HepG2 (cell line): ENCODE measurements at regions not wholly inside any gene's neighbourhood (a gene's known extent, or its start where the extent isn't known, plus 50 kb on each side); places are given as distances from the start of the nearest gene placed in this dataset.

Source experiments
- CREM ChIP-seq, 2 experiments: sonication (generic) in 1 of 2; formaldehyde crosslinking in 1 of 2; IDR thresholded peaks; 2 replicates each; pipeline versions ENCODE4 v1.4.0 to v1.6.1; 2016 to 2020; ENCODE audit warnings: antibody characterized with exemption in 1 of 2, mild to moderate bottlenecking in 1 of 2, missing genetic modification reagents in 1 of 2
- DDIT3 ChIP-seq: sonication (generic); formaldehyde crosslinking; IDR thresholded peaks from 2 replicates; pipeline ENCODE4 v1.4.0; 2020; ENCODE audit warnings: mild to moderate bottlenecking, missing genetic modification reagents
- GATA4 ChIP-seq: sonication (generic); IDR thresholded peaks from 2 replicates; pipeline ENCODE4 v1.6.1; 2016; ENCODE audit warnings: antibody characterized with exemption, low read depth, borderline replicate concordance
- HMG20B ChIP-seq: conservative IDR thresholded peaks from 2 replicates; pipeline ENCODE4 v1.6.1; 2016; ENCODE audit warnings: missing genetic modification reagents, missing compliant biosample characterization
- KDM1A ChIP-seq: IDR thresholded peaks from 2 replicates; pipeline ENCODE4 v1.6.1; 2016; ENCODE audit warnings: missing compliant biosample characterization
- NFRKB ChIP-seq: fragments of 450-650 bp; IDR thresholded peaks from 2 replicates; pipeline ENCODE4 v1.6.1; 2017
- PHB2 ChIP-seq: fragments of 450-650 bp; IDR thresholded peaks from 2 replicates; pipeline ENCODE4 v1.6.1; 2018; ENCODE audit not compliant: partially characterized antibody
- PRDM15 ChIP-seq: sonication (generic); formaldehyde crosslinking; IDR thresholded peaks from 2 replicates; pipeline ENCODE4 v1.4.0; 2020; ENCODE audit warnings: missing genetic modification reagents
- RFX3 ChIP-seq: IDR thresholded peaks from 2 replicates; pipeline ENCODE4 v1.6.1; 2016; ENCODE audit warnings: missing biosample characterization, missing genetic modification reagents
- SP4 ChIP-seq: sonication (generic); formaldehyde crosslinking; IDR thresholded peaks from 2 replicates; pipeline ENCODE4 v1.8.1; 2023; ENCODE audit warnings: mild to moderate bottlenecking, missing genetic modification reagents
- ZNF138 ChIP-seq: sonication (generic); formaldehyde crosslinking; IDR thresholded peaks from 2 replicates; pipeline ENCODE4 v1.5.0; 2020; ENCODE audit warnings: mild to moderate bottlenecking, low read depth, missing genetic modification reagents
- ZNF296 ChIP-seq: sonication (generic); formaldehyde crosslinking; conservative IDR thresholded peaks from 2 replicates; pipeline ENCODE4 v1.5.0; 2020; ENCODE audit warnings: mild to moderate bottlenecking, missing genetic modification reagents
- ZNF552 ChIP-seq: sonication (generic); formaldehyde crosslinking; IDR thresholded peaks from 2 replicates; pipeline ENCODE4 v1.9.0; 2022; ENCODE audit warnings: missing genetic modification reagents, mild to moderate bottlenecking, borderline replicate concordance
- ZNF879 ChIP-seq: sonication (generic); formaldehyde crosslinking; IDR thresholded peaks from 2 replicates; pipeline ENCODE4 v1.8.1; 2023; ENCODE audit warnings: missing genetic modification reagents
- ZSCAN29 ChIP-seq: sonication (generic); formaldehyde crosslinking; conservative IDR thresholded peaks from 2 replicates; pipeline ENCODE4 v1.4.0; 2020; ENCODE audit warnings: mild to moderate bottlenecking, missing genetic modification reagents
- TF ChIP-seq, protein P1 (sequence below): sonication (generic); formaldehyde crosslinking; IDR thresholded peaks from 2 replicates; pipeline ENCODE4 v1.5.1; 2020; ENCODE audit warnings: missing genetic modification reagents, mild to moderate bottlenecking, borderline replicate concordance
- TF ChIP-seq, protein P2 (sequence below), 2 experiments: sonication (generic) in 1 of 2; formaldehyde crosslinking in 1 of 2; IDR thresholded peaks; 2 replicates each; pipeline versions ENCODE4 v1.4.0 to v1.6.1; 2018 to 2020; ENCODE audit warnings: missing genetic modification reagents in 2 of 2, borderline replicate concordance in 1 of 2, low read depth in 1 of 2, mild to moderate bottlenecking in 1 of 2, missing biosample characterization in 1 of 2
- TF ChIP-seq, protein P3 (sequence below): sonication (generic); formaldehyde crosslinking; IDR thresholded peaks from 2 replicates; pipeline ENCODE4 v1.5.1; 2020; ENCODE audit warnings: missing genetic modification reagents, mild to moderate bottlenecking, borderline replicate concordance
- TF ChIP-seq, protein P4 (sequence below): fragments of 450-650 bp; IDR thresholded peaks from 2 replicates; pipeline ENCODE4 v1.6.1; 2016

- TF ChIP-seq PRDM15 (CRISPR knock-in tag) (no peak), ZSCAN29 (CRISPR knock-in tag) (no peak), RFX3 (CRISPR knock-in tag) (no peak), NFRKB (no peak), KDM1A (CRISPR knock-in tag) (no peak), ZNF296 (CRISPR knock-in tag) (no peak), PHB2 (no peak), DDIT3 (CRISPR knock-in tag) (no peak), ZNF879 (CRISPR knock-in tag) (no peak), ZNF552 (no peak), ZNF138 (CRISPR knock-in tag) (no peak), CREM (IDR thresholded peaks at IDR 0.05) (no peak), CREM (CRISPR knock-in tag; IDR thresholded peaks at IDR 0.05) (no peak), HMG20B (CRISPR knock-in tag) (no peak), SP4 (CRISPR knock-in tag) (no peak), GATA4 (no peak)
- TF ChIP-seq, protein P1, sequence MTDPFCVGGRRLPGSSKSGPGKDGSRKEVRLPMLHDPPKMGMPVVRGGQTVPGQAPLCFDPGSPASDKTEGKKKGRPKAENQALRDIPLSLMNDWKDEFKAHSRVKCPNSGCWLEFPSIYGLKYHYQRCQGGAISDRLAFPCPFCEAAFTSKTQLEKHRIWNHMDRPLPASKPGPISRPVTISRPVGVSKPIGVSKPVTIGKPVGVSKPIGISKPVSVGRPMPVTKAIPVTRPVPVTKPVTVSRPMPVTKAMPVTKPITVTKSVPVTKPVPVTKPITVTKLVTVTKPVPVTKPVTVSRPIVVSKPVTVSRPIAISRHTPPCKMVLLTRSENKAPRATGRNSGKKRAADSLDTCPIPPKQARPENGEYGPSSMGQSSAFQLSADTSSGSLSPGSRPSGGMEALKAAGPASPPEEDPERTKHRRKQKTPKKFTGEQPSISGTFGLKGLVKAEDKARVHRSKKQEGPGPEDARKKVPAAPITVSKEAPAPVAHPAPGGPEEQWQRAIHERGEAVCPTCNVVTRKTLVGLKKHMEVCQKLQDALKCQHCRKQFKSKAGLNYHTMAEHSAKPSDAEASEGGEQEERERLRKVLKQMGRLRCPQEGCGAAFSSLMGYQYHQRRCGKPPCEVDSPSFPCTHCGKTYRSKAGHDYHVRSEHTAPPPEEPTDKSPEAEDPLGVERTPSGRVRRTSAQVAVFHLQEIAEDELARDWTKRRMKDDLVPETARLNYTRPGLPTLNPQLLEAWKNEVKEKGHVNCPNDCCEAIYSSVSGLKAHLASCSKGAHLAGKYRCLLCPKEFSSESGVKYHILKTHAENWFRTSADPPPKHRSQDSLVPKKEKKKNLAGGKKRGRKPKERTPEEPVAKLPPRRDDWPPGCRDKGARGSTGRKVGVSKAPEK (CRISPR knock-in tag): no peak
- TF ChIP-seq, protein P2, sequence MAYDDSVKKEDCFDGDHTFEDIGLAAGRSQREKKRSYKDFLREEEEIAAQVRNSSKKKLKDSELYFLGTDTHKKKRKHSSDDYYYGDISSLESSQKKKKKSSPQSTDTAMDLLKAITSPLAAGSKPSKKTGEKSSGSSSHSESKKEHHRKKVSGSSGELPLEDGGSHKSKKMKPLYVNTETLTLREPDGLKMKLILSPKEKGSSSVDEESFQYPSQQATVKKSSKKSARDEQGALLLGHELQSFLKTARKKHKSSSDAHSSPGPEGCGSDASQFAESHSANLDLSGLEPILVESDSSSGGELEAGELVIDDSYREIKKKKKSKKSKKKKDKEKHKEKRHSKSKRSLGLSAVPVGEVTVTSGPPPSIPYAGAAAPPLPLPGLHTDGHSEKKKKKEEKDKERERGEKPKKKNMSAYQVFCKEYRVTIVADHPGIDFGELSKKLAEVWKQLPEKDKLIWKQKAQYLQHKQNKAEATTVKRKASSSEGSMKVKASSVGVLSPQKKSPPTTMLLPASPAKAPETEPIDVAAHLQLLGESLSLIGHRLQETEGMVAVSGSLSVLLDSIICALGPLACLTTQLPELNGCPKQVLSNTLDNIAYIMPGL (CRISPR knock-in tag; IDR thresholded peaks at IDR 0.05; ENCODE audit: borderline replicate concordance in 1 of 2, low read depth in 1 of 2): 0 out of 4 replicates have a peak, but pooled peaks of 1 of the 2 experiments have one; percentile 29
- TF ChIP-seq, protein P3, sequence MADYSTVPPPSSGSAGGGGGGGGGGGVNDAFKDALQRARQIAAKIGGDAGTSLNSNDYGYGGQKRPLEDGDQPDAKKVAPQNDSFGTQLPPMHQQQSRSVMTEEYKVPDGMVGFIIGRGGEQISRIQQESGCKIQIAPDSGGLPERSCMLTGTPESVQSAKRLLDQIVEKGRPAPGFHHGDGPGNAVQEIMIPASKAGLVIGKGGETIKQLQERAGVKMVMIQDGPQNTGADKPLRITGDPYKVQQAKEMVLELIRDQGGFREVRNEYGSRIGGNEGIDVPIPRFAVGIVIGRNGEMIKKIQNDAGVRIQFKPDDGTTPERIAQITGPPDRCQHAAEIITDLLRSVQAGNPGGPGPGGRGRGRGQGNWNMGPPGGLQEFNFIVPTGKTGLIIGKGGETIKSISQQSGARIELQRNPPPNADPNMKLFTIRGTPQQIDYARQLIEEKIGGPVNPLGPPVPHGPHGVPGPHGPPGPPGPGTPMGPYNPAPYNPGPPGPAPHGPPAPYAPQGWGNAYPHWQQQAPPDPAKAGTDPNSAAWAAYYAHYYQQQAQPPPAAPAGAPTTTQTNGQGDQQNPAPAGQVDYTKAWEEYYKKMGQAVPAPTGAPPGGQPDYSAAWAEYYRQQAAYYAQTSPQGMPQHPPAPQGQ (CRISPR knock-in tag): no peak
- TF ChIP-seq, protein P4, sequence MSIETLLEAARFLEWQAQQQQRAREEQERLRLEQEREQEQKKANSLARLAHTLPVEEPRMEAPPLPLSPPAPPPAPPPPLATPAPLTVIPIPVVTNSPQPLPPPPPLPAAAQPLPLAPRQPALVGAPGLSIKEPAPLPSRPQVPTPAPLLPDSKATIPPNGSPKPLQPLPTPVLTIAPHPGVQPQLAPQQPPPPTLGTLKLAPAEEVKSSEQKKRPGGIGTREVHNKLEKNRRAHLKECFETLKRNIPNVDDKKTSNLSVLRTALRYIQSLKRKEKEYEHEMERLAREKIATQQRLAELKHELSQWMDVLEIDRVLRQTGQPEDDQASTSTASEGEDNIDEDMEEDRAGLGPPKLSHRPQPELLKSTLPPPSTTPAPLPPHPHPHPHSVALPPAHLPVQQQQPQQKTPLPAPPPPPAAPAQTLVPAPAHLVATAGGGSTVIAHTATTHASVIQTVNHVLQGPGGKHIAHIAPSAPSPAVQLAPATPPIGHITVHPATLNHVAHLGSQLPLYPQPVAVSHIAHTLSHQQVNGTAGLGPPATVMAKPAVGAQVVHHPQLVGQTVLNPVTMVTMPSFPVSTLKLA: peak; percentile 53
These were observed 437.7 kb upstream of the OLFM3 start (continued) for GRCh38 chr1:102434421-102434820.
